Ovary (tissue), 7 donors: ENCODE measurements at regions not wholly inside any gene's neighbourhood (a gene's known extent, or its start where the extent isn't known, plus 50 kb on each side); places are given as distances from the start of the nearest gene placed in this dataset.

Experiments
- DNase-seq, 5 donors: peaks; one replicate each; pipeline ENCODE4 v3.0.0-alpha.2; 2019 to 2020
- H3K27ac ChIP-seq, 2 donors: fragments of 200-600 bp; one replicate each; pipeline versions ENCODE4 v1.5.1 to v1.8.0; 2019 to 2022
- H3K27me3 ChIP-seq: fragments of 200-600 bp; one replicate; pipeline ENCODE4 v1.8.0; 2022
- H3K36me3 ChIP-seq: fragments of 200-600 bp; sonication (generic); one replicate; pipeline ENCODE4 v1.5.1; 2019
- H3K4me1 ChIP-seq: one replicate; pipeline ENCODE4 v1.8.1; 2013; ENCODE audit warnings: mild to moderate bottlenecking, moderate library complexity; ENCODE audit not compliant: insufficient read depth
- H3K4me3 ChIP-seq: fragments of 200-600 bp; sonication (generic); one replicate; pipeline ENCODE4 v1.5.1; 2017
- H3K9me3 ChIP-seq, 2 donors: fragments of 200-600 bp in 1 of 2; sonication (generic) in 1 of 2; one replicate each; pipeline versions ENCODE4 v1.5.1 to v1.8.1; 2013 to 2019; ENCODE audit warnings: mild to moderate bottlenecking in 1 of 2, moderate library complexity in 1 of 2
- CTCF ChIP-seq, 3 donors: fragments of 450-650 bp in 2 of 3; fragments of 200-600 bp in 1 of 3; IDR thresholded peaks; one replicate each; pipeline versions ENCODE4 v1.5.1 to v1.8.0; 2016 to 2022; ENCODE audit warnings: antibody characterized with exemption in 3 of 3, mild to moderate bottlenecking in 1 of 3
- EP300 ChIP-seq: sonication (generic); formaldehyde crosslinking; IDR thresholded peaks from one replicate; pipeline ENCODE4 v1.6.1; 2017; ENCODE audit warnings: antibody characterized with exemption
- POLR2A ChIP-seq: fragments of 450-650 bp; IDR thresholded peaks from one replicate; pipeline ENCODE4 v1.6.1; 2017; ENCODE audit warnings: antibody characterized with exemption, mild to moderate bottlenecking, moderate library complexity
- WGBS, 3 donors: extraction: QIAGEN DNeasy Blood & Tissue Kit in 1 of 3; methylation state at CpG; one replicate each; pipeline versions ENCODE4 v1.1.5 to v1.1.7; 2013 to 2017; 5-methylcytosine and 5-hydroxymethylcytosine counted together
- intact Hi-C, 4 donors: fragments of 100-400 bp; cut with DNase I; formaldehyde crosslinking; loops; one replicate each; pipeline versions ENCODE4 v1.11.0 to v1.15.1; 2022 to 2023
- donor health status: DM: no; HTN: no; CAD: no; lungs with moderate emphysema.
- donor health status: DM: no; HTN: no; CAD: no.
- donor health status: Bipolar disorder and iron deficiency.
- donor health status: DM: no; HTN: no; CAD: no.
- donor health status: DM: yes; HTN: yes; CAD: no.

- Histone ChIP-seq H3K36me3 (no peaks in the 10 kb centered on the region), H3K4me3 (no peak overlapping the region), H3K4me1 (no peaks in the 10 kb centered on the region), H3K27me3 (no peaks in the 10 kb centered on the region), H3K27ac (no peak overlapping the region), H3K9me3 (no peaks in the 10 kb centered on the region)
- TF ChIP-seq POLR2A: no peak
- DNase-seq: no peak
- intact Hi-C loops: no loop called here
- WGBS, 3 donors: 21 to 47% (median 33%) methylated on average over 1 of the region's 1 CpG
Measured at GRCh38 chr1:25084407-25084806, 147.9 kb downstream of the SYF2 start.

- Histone ChIP-seq H3K36me3 (no peaks in the 10 kb centered on the region), H3K4me1 (no peaks in the 10 kb centered on the region), H3K9me3 (no peaks in the 10 kb centered on the region), H3K27ac (no peak overlapping the region), H3K27me3 (no peaks in the 10 kb centered on the region), H3K4me3 (no peak overlapping the region)
- WGBS, 3 donors: 70 to 74% (median 72%) methylated on average over 20 of the region's 20 CpGs
- no peak for DNase-seq
- intact Hi-C loops: no loop called here
- TF ChIP-seq CTCF (IDR thresholded peaks at IDR 0.05) (no peak), POLR2A (no peak), EP300 (no peak)
Measured at GRCh38 chr1:25083481-25084345, 148.6 kb downstream of the SYF2 start.

- no peaks in the 10 kb centered on the region for H3K4me1 ChIP-seq
- TF ChIP-seq EP300 (no peak), POLR2A (no peak), CTCF (IDR thresholded peaks at IDR 0.05) (no peak)
- no peaks in the 10 kb centered on the region for H3K9me3 ChIP-seq
- DNase-seq: no peak
- 68 to 72% (median 71%) methylated on average over 5 of the region's 5 CpGs for WGBS, 3 donors
- intact Hi-C loops: no loop called here
- H3K4me3 ChIP-seq: no peak overlapping the region
- H3K36me3 ChIP-seq: no peaks in the 10 kb centered on the region
- H3K27me3 ChIP-seq: no peaks in the 10 kb centered on the region
- H3K27ac ChIP-seq: no peak overlapping the region
Measured at GRCh38 chr1:25082995-25083394, 149.3 kb downstream of the SYF2 start.

GRCh38 chr1:25082216-25082899 is 149.9 kb downstream of the SYF2 start:
- intact Hi-C loops: no loop called here
- no peak overlapping the region for H3K4me3 ChIP-seq
- peaks cover 0 to 4% of the 10 kb centered on the region in 2 donors for H3K9me3 ChIP-seq
- no peaks in the 10 kb centered on the region for H3K36me3 ChIP-seq
- no peak for DNase-seq
- H3K27ac ChIP-seq: no peak overlapping the region
- H3K27me3 ChIP-seq: no peaks in the 10 kb centered on the region
- H3K4me1 ChIP-seq: no peaks in the 10 kb centered on the region
- 78 to 85% (median 79%) methylated on average over 24 to 25 of the region's 25 CpGs for WGBS, 3 donors
- TF ChIP-seq EP300 (no peak), CTCF (IDR thresholded peaks at IDR 0.05) (no peak), POLR2A (no peak)

- DNase-seq: no peak
- H3K9me3 ChIP-seq: peaks cover 0 to 5% of the 10 kb centered on the region in 2 donors
- TF ChIP-seq POLR2A (no peak), EP300 (no peak), CTCF (IDR thresholded peaks at IDR 0.05) (no peak)
- WGBS, 3 donors: 86 to 93% (median 87%) methylated on average over 2 of the region's 2 CpGs
- no peak overlapping the region for H3K4me3 ChIP-seq
- H3K4me1 ChIP-seq: no peaks in the 10 kb centered on the region
- intact Hi-C loops: no loop called here
- no peak overlapping the region for H3K27ac ChIP-seq
- no peaks in the 10 kb centered on the region for H3K36me3 ChIP-seq
- no peaks in the 10 kb centered on the region for H3K27me3 ChIP-seq
Measured at GRCh38 chr1:25081496-25081895, 150.8 kb downstream of the SYF2 start.
